ENCODE measurements at regions not wholly inside any gene's neighbourhood (a gene's known extent, or its start where the extent isn't known, plus 50 kb on each side); places are given as distances from the start of the nearest gene placed in this dataset.

- no peaks in the 10 kb centered on the region for H3K9me3 ChIP-seq (ENCODE audit: control insufficient read depth in 4 of 4, low read length in 3 of 4)
- TF ChIP-seq SP1 (IDR thresholded peaks at IDR 0.05) (no peak), CTCF (IDR thresholded peaks at IDR 0.05; ENCODE audit: low read depth, low read length, missing input control) (no peak)
- H3K27ac ChIP-seq (ENCODE audit: low read depth in 1 of 2, low read length in 2 of 2), result no peak overlapping the region
- no peak overlapping the region for H3K9ac ChIP-seq (ENCODE audit: low read depth in 1 of 2, low read length in 2 of 2)
- no peaks in the 10 kb centered on the region for H3K36me3 ChIP-seq (ENCODE audit: control insufficient read depth in 4 of 4, insufficient read depth in 3 of 4, low read depth in 1 of 4, low read length in 3 of 4)
- H3K4me1 ChIP-seq (ENCODE audit: control insufficient read depth in 4 of 4, insufficient read depth in 4 of 4, low read length in 3 of 4), result no peaks in the 10 kb centered on the region
- no peak overlapping the region for H3K4me3 ChIP-seq (ENCODE audit: low read depth in 1 of 3, low read length in 3 of 3)
- peaks cover 0 to 3% (median 0%) of the 10 kb centered on the region in 4 donors for H3K27me3 ChIP-seq (ENCODE audit: control insufficient read depth in 4 of 4, insufficient read depth in 4 of 4, low read length in 3 of 4)
- no peak for DNase-seq (ENCODE audit: low spot score)
- 66% methylated on average over 3 of the region's 3 CpGs for WGBS
Observed at GRCh38 chr10:104505521-104506042, 135.5 kb upstream of the SORCS3 start.

GRCh38 chr10:104509981-104510380, 131.1 kb upstream of the SORCS3 start:
- no peaks in the 10 kb centered on the region for H3K4me1 ChIP-seq (ENCODE audit: control insufficient read depth in 4 of 4, insufficient read depth in 4 of 4, low read length in 3 of 4)
- H3K27me3 ChIP-seq (ENCODE audit: control insufficient read depth in 4 of 4, insufficient read depth in 4 of 4, low read length in 3 of 4), result peaks cover 0 to 4% (median 2%) of the 10 kb centered on the region in 4 donors
- H3K36me3 ChIP-seq (ENCODE audit: control insufficient read depth in 4 of 4, insufficient read depth in 3 of 4, low read depth in 1 of 4, low read length in 3 of 4), result no peaks in the 10 kb centered on the region
- H3K4me3 ChIP-seq (ENCODE audit: low read depth in 1 of 3, low read length in 3 of 3), result no peak overlapping the region
- H3K27ac ChIP-seq (ENCODE audit: low read depth in 1 of 2, low read length in 2 of 2), result no peak overlapping the region
- DNase-seq (ENCODE audit: low spot score), result no peak
- no peak overlapping the region for H3K9ac ChIP-seq (ENCODE audit: low read depth in 1 of 2, low read length in 2 of 2)
- WGBS, result 60% methylated on average over 3 of the region's 3 CpGs
- TF ChIP-seq NR2F2 (IDR thresholded peaks at IDR 0.05), result no peak
- no peak for TF ChIP-seq FOXA1 (IDR thresholded peaks at IDR 0.05)
- TF ChIP-seq TAF1 (conservative IDR thresholded peaks at IDR 0.05), result no peak
- no peak for TF ChIP-seq HNF4G (IDR thresholded peaks at IDR 0.05)
- no peak for TF ChIP-seq RXRA (IDR thresholded peaks at IDR 0.05)
- TF ChIP-seq GABPA (IDR thresholded peaks at IDR 0.05 in 1 of 2, conservative IDR thresholded peaks at IDR 0.05 in 1 of 2), result no peak
- TF ChIP-seq HNF4A (conservative IDR thresholded peaks at IDR 0.05), result no peak
- no peak for TF ChIP-seq YY1 (IDR thresholded peaks at IDR 0.05)
- no peak for TF ChIP-seq FOXA2 (IDR thresholded peaks at IDR 0.05)
- TF ChIP-seq EGR1 (IDR thresholded peaks at IDR 0.05; ENCODE audit: low read depth in 2 of 2), result no peak
- TF ChIP-seq MAX (IDR thresholded peaks at IDR 0.05), result no peak
- no peak for TF ChIP-seq CTCF (IDR thresholded peaks at IDR 0.05; ENCODE audit: low read depth, low read length, missing input control)
- no peak for TF ChIP-seq RAD21 (IDR thresholded peaks at IDR 0.05)
- no peak for TF ChIP-seq JUND (IDR thresholded peaks at IDR 0.05)
- no peak for TF ChIP-seq ATF3 (IDR thresholded peaks at IDR 0.05)
- TF ChIP-seq SP1 (IDR thresholded peaks at IDR 0.05), result no peak
- no peaks in the 10 kb centered on the region for H3K9me3 ChIP-seq (ENCODE audit: control insufficient read depth in 4 of 4, low read length in 3 of 4)

Measured in liver (tissue), 8 donors.